GM21723 (cell line): ENCODE measurements at regions not wholly inside any gene's neighbourhood (a gene's known extent, or its start where the extent isn't known, plus 50 kb on each side); places are given as distances from the start of the nearest gene placed in this dataset.
"Not testable (repeated sequence)": the region's sequence is repeated elsewhere in the genome, so short reads cannot be mapped to it uniquely, and the experiment has no call there.

ENCODE experiments used
- ATAC-seq: cut with Tn5 transposase; IDR thresholded peaks from one replicate; pipeline ENCODE4 v1.9.1; 2021; ENCODE audit warnings: mild to moderate bottlenecking, moderate library complexity; ENCODE audit not compliant: unreplicated experiment

DNA sequence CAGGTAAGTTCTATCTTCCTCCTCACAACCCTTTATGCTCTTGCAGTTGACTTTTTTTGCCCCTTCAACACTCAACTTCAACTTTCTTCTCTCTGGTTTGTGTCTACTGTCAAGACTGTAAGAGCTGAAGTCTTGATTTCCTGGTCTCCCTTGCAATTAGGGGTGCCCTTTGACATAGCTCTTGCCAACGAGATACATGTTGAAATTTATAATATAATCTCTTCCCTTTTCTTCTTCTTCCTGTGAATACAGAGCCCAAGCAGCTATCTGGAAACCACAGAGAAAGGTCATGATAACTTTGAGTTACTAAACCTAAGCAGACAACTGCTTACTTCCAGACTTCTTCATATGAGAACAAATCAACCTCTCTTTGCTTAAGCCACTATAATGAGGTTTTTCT, 163.5 kb downstream of the MC4R start:
- ATAC-seq: no peak

DNA sequence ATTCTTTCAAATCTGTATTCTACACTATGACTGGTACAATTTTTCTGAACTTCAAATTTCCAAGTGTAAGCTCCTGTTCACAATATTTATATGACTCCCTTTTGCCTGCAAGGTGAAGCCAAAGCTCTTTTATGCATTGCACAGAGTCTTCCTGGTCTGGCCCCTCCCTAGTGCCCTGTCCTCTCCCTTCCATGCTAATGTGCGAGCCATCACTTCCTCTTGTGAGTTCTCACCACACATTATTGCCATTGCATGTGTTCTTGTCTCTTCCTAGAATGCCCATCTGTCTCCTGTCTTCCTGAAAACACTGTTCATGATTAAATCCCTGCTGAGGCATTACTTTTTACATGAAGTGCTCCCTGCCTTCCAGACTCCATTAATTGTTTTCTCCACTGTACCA, 169.9 kb downstream of the MC4R start:
- no peak for ATAC-seq

DNA sequence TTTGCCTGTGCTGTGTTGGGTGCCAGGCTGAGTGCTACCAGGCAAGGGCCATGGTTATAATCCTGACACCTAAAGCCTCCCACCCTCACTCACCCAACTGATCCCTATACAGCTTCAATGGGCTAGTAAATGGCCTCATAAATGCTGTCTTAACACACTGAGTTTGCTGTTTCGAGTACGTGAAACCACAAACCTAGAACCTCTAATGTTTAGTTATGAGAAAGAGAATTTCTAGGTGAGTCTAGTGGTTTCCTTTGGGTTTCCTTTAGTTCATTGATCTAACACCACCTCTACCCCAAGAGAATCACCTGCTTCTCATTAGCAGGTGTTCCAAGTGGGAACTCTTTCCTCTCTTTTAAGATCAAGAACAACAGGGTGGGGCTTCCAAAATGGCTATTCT, 172.0 kb downstream of the MC4R start:
- ATAC-seq: no peak

DNA sequence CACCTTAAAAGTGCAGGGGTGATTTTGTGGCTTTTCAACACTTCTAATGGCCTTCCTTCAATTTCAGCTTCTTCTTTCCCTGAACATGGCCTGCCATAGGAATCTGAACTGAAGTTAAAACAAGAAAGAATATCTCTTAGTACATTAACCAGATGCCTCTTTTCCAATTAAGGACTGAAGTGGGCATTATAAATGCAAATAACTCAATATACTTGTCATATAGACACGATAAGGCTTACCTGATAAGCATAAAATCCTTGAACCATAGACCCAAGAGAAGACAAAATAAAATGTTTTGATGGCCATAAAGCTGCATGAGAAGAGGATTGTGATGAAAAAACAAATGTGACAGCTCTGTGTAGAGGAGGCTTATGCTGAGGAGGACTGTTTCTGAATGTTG, 173.1 kb downstream of the MC4R start:
- ATAC-seq: no peak

DNA sequence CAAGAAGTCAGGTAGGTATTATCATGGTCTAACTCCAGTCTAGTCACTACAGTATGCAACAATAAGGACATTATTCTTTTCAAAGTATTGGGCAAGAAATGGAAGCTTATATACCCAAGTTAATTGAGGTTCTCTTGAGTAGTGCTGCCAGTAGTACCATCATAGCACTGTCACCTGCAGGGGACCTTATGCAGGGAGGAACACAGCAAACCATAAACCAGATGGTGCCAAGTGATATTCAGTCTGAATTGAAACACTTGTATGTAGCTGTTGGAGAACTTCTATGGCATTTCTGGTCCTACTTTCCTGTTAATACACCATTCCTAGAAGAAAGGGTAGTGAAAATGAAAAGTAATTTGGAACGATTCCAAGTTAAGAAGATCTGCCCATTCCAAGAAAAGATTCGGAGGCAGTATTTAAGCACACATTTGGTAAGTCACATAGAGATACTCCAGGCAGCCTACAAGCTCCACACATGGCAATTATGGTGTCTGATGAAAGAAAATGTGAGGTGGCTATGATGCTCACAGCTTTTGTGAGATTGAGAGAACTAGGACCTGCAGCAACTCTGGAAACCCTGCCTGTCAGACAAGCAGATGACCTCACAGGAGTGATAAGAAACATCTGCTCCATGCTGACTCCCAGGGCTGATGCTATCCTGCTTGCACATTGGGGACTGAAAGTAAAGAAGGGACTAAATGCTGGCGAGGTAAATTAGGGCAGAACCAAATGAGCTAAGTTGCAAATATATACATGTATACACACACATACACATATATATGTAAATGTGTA, 174.7 kb downstream of the MC4R start:
- ATAC-seq: no peak

DNA sequence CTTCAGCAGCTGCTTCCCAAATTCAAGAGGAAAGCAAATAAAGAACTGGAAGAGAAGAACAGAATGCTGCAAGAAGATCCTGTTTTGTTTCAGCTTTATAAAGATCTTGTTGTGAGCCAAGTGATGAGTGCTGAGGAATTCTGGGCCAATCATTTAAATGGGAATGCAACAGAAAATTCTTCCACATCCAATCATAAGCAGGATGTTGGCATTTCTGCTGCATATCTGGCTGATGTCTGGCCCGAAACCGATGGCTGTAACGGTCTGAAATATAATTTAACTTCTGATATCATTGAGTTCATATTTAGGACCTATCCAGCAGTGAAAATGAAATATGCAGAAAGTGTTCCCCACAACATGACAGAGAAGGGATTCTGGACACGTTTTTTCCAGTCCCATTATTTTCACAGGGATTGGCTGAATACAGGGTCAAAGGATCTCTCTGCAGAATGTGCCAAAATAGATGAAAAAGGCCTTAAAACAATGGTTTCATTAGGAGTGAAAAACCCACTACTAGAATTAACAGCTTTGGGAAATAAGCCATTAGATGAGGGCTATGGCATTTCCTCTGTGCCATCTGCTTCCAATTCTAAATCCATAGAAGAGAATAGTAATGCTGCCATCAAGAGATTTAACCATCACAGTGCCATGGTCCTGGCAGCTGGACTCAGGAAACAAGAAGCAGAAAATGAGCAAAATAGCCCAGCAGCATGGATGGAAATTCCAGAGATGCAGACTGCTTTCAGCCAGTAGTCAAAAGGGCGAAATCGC, 175.6 kb downstream of the MC4R start:
- no peak for ATAC-seq

DNA sequence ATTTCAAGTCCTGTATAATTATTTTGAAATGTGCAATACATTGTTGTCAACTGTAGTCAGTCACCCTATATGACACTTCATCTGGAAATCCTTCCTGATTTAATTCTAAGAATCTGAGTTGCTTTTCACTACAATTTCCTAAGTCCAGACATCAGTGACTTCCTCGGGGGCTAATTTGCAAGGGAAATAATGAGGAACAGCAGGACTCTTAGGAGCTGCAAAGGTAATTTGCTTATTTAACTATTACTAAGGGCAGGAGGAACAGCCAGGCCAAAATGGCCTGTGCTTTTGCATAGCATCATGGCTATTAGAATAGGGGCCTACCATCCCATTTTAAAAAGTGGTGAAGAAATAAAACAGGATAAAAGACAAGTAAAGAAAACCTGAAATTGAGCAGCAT, 178.8 kb downstream of the MC4R start:
- no peak for ATAC-seq

DNA sequence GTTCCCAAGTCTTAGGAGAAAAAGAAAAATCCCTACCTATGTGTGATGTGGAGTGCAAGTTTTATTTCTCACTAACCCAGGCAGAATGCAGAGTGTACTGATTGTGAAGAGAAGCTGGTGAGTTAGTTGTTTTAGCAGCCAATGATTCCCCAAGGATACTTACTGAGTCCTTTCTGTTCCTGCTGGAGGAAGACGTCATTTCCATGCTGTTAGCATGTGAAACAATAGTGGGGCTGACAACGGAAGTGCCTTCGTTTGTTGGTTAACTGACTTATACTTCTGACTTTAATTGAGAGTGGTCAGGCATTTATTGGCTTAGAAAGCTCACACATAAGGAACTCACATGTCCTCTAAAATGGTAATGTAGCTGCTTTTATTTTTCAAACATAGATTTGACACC, 180.6 kb downstream of the MC4R start:
- ATAC-seq: no peak

DNA sequence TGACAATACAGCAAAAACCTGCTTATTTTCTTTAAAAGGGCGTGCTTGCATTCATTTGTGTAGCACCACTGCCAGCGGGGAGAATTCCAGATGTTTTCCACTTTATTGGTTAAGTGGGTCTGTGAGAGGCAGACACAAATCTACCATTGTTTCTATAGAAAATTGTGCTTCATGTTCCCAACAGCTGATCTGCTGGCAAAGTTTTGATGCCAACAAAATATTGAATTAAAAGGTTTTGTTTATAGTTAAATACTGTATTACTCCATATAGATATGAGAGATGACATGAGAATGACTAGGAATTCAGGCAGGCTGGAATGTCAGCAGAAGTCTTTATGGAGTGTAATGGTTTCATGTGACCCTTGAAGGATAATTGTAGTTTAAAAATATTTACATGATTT, 182.7 kb downstream of the MC4R start:
- no peak for ATAC-seq

DNA sequence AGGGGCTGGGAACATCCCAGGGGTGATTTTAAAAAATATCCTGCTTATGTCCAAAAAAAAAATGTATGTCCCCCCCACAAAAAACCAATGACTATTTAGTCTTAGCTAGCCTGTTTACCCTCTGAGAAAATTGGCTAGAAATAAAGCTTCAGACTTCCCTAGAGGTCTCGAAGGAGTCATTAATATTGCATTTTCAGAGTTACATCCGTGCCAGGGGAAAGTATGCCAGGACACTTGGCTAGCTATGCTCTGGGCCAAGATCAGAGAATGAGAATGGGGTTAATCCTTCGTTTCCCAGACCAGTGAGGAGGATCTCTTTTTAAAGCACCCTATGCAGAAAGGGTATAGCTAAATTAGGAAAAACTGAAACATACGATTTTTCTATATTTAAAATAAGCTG, 183.6 kb downstream of the MC4R start:
- no peak for ATAC-seq

DNA sequence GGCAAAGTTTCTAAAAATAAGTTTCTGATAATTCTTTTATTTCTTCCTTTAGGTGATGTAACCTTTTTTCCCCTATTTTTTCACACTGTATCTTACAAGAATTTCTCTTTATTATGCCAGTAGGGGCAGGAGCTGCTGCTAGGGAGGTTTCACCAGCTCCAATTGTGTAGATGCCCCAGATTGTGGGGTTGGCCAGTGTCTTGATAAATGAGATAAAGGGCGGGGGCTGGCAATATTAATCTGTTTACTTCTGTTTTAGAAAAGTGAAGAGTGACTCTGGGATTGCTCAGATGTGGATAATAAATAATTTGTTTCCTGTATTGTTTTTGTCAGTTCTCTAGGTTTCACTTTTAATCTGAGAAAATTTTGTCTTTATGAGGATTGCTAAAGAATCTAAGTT, 190.4 kb downstream of the MC4R start:
- ATAC-seq: no peak

DNA sequence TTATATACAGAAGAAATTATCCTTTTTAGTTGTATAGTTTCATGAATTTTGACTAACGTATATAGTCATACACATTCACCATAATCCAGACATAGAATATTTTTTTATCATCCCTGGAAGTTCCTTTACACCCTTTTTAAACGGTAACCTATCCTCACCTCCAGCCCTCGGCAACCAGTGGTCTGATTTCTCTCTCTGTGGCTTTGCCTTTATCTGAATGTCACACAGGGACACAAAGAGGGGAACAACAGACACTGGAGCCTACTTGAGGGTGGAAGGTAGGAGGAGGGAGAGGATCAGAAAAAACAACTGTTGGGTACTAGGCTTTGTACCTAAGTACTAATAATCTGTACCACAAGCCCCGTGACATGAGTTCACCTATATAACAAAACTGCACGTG, 191.9 kb downstream of the MC4R start:
- no peak for ATAC-seq

DNA sequence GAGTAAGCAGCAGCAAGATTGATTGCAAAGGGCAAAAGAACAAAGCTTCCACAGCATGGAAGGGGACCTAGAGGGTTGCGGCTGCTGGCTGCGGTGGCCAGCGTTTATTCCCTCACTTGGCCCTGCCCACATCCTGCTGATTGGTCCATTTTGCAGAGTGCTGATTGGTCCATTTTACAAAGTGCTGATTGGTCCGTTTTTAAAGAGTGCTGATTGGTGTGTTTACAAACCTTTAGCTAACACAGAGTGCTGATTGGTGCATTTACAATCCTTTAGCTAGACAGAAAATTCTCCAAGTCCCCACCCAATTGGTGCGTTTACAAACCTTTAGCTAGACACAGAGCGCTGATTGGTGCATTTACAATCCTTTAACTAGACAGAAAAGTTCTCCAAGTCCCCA, 194.4 kb downstream of the MC4R start:
- ATAC-seq: not testable (repeated sequence)

DNA sequence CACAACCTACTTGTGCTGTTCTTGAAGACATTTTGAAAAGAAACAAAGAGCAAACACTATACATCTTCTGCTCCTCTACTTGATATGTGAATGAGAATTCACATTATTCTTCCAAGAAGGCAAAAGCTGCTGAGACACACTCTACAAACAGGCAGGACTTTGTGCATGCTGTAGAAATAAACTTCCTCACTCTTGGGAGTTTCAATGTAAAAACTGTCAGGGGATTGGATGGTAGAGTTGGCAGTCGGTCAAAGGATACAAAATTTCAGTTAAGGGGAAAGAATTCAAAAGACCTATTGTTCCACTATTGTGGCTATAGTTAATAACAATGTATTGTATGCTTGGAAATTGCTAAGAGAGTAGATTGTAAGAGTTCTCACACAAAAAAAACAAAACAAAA, 196.3 kb downstream of the MC4R start:
- ATAC-seq: no peak

DNA sequence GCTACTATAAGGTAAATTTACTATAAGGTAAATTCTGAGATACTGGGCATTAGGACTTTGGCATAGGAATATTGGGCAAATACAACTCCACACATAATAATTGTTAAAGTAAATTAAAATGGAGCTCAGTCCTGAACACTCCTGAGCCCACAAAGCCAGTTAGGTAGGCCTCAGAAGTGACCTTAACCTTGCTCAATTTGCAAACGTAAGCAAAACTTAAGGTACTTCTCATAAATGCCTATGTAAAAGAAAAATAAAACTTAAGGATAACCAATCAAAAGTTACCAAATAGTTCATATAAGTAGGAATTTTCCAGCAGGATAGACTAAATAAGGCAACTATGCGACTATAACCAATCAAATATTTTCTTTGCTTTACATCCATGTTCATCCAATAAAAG, 197.7 kb downstream of the MC4R start:
- no peak for ATAC-seq

DNA sequence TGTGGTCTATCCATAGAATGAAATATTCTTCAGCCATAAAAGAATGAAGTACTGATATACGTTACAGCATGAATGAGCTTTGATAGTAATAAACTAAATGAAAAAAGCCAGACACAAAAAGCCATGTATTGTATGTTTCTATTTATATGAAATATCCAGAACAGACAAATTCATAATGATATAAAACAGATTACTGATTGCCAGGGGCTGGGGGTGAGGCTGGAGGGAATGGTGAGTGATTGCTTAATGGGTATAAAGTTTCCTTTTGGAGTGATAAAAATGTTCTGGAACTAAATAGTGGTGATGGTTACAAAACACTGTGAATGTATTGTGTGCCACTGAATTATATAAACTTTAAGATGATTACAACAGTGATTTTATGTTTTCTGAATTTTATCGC, 200.5 kb downstream of the MC4R start:
- no peak for ATAC-seq

DNA sequence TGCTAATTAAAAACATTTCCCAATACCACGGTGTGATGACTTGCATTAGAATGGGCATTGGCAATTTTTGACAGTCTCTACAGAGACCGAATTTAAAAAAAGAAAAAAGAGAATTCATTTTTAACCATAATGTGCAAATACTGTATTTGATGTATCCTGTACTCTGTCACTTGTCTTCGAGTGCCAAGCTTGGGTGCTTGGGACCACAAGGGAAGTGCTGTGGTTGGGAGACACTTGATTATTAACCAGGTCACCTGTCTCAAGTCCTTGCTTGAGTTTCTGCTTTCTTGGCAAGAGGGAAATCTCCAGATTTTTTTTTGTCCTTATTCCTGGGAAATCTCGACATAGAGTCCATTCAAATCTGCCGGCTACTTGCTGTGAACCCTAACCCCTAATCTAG, 209.0 kb downstream of the MC4R start:
- no peak for ATAC-seq

DNA sequence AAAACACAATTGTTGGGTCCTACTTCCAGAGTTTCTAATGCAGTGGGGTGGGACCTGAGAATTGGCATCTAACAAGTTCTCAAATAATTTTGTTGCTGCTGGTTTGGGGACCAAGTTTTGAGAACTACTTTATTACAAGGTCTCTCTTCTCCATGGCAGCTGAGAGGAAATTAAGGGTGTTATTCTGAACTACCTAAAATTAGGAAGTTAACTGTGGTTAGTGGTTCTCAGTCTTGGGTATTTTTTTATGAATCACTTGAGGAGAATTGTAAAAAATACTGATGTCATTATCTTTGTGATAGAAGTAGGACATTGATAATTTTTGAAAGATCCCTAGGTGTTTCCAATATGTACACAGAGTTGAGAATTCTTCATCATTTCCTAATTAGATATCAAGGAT, 210.2 kb downstream of the MC4R start:
- ATAC-seq: peak; percentile 46

DNA sequence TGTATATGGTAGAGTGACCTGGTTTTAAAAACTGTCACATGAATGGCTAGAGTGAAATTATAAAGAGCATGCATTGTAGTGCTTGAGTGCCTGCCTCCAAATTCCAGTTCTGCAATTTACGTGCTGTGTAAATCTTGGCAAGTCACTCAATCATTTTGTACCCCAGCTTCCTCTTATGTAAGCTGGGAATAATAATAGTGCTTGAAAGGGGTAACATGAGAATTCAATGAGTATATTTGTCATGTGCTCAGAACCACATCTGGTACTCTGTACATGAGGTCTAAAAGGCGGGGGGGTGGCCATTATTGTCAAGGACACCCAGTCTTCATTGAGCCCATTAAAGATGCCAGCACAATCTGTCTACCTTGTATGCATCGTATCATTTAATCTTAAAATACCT, 214.8 kb downstream of the MC4R start:
- ATAC-seq: no peak

DNA sequence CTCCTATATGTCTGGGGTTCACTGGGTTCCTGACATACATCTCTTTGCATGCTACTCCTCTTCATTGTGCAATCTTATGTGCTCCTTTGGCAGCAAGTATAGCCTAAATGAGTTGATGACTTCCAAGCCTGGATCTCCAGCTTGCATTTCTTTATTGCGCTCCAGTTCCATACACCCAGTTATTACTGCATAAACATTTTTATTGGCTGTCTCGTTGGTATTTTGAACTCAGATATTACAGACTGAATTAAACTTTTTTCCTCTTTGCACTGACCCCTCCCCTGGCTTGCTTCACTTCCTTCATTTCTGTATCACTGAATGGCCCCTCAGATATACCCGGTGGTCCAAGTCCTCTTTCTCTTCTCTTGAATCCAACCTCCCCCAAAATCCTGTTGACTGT, 219.2 kb downstream of the MC4R start:
- no peak for ATAC-seq

DNA sequence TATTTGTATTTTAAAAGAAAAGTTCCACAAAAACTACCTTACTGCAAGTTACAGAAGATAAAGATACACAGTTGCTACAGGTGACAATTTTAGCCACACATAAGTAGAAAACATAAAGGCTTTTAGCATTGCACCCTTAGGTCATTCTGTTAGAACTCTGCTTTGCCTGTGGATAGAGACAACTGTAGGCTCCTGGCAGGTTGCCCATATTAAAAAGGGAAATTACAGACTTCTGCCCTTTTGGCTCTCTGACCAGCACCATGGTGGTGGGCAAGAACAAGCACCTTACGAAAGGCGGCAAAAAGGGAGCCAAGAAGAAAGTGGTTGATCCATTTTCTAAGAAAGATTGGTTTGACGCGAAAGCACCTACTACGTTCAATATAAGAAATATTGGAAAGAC, 223.3 kb downstream of the MC4R start:
- ATAC-seq: no peak

DNA sequence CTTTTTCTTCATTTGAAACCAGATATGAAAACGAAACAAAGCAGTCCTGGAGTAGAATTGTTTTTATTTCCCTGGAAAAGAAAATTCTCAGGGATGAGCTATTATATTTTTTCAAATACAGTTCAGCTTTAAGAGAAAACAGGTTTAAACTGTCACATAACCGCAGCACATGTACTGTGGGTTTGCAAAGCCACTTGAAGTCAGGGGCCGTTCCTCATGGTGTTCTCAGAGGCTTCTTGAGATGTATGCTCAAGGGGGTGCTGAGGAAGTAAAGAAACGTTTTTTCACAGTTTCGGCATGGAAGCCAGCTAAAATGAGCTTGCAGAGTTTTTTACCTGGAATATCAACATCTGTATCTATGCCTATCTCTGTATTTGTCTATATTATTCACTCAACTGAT, 225.3 kb downstream of the MC4R start:
- no peak for ATAC-seq
